ENCODE measurements at regions not wholly inside any gene's neighbourhood (a gene's known extent, or its start where the extent isn't known, plus 50 kb on each side); places are given as distances from the start of the nearest gene placed in this dataset.

- no peaks in the 10 kb centered on the region for H3K4me1 ChIP-seq
- no peaks in the 10 kb centered on the region for H3K27me3 ChIP-seq
- DNase-seq = no peak
- intact Hi-C loops (cut with DNase I) = no loop called here
- no peaks in the 10 kb centered on the region for H3K36me3 ChIP-seq
- no peak overlapping the region for H3K27ac ChIP-seq
- no peaks in the 10 kb centered on the region for H3K9me3 ChIP-seq
- 81 to 96% methylated on average over 6 of the region's 6 CpGs for WGBS, 2 donors
- H3K4me3 ChIP-seq = no peak overlapping the region
- TF ChIP-seq CTCF (IDR thresholded peaks at IDR 0.05) = no peak
Measured at GRCh38 chr6:44731485-44732095, 344.1 kb downstream of the CDC5L start.

- H3K27me3 ChIP-seq = no peaks in the 10 kb centered on the region
- H3K36me3 ChIP-seq = no peaks in the 10 kb centered on the region
- no peak for DNase-seq
- no peaks in the 10 kb centered on the region for H3K9me3 ChIP-seq
- 90 to 95% methylated on average over 5 of the region's 5 CpGs for WGBS, 2 donors
- intact Hi-C loops (cut with DNase I) = no loop called here
- no peak overlapping the region for H3K27ac ChIP-seq
- H3K4me3 ChIP-seq = no peak overlapping the region
- H3K4me1 ChIP-seq = no peaks in the 10 kb centered on the region
- TF ChIP-seq POLR2A (IDR thresholded peaks at IDR 0.05) = no peak
- no peak for TF ChIP-seq CTCF (IDR thresholded peaks at IDR 0.05)
Measured at GRCh38 chr6:44732243-44732642, 344.7 kb downstream of the CDC5L start.

DNA sequence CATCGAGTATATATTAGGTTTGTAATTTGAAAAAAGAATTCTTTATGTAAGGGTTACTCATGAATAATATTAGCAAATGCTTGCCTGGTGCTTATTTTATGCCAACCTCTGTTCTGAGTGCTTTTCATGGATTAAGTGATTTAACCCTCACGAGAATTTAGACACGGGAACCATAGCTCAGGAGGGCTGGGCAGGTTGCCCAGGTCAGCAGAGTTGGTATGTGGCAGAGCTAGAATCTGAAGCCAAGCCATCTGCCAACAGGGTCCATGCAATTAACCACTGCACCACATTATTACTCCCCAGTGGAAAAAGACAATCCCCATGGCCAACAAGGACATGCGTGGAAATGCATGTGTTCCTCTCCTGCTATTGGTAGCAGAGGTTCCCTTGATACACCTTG is 345.6 kb downstream of the CDC5L start:
- TF ChIP-seq CTCF (IDR thresholded peaks at IDR 0.05) (no peak), POLR2A (IDR thresholded peaks at IDR 0.05) (no peak)
- Histone ChIP-seq H3K27ac (no peak overlapping the region), H3K27me3 (no peaks in the 10 kb centered on the region), H3K4me3 (no peak overlapping the region), H3K36me3 (no peaks in the 10 kb centered on the region), H3K4me1 (peaks cover 0 to 3% (median 0%) of the 10 kb centered on the region in 3 donors), H3K9me3 (no peaks in the 10 kb centered on the region)
- WGBS, 2 donors = 41 to 66% methylated on average over 3 to 4 of the region's 4 CpGs
- no peak for DNase-seq
- intact Hi-C loops (cut with DNase I) = no loop called here

DNA sequence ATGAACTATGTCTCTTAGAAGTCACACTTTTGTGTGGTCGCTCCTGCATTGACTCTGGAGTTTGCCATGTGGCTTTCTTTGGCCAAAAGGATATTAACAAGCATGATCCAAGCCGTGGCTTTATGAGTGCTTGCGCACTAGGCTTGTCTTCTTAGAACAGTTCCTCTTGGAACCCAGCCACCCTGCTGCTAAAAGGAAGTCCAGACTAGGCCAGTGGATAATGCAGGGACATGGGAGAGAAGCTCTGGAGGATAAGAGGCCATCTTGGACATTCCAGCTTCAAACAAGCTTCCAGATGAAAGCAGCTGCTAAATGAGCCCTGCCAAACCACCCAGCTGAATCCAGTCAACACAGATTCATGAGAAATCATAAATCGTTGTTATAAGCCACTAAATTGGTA is 346.4 kb downstream of the CDC5L start:
- Histone ChIP-seq H3K27ac (no peak overlapping the region), H3K9me3 (no peaks in the 10 kb centered on the region), H3K4me1 (peaks cover 0 to 7% (median 0%) of the 10 kb centered on the region in 3 donors), H3K27me3 (no peaks in the 10 kb centered on the region), H3K36me3 (no peaks in the 10 kb centered on the region), H3K4me3 (no peak overlapping the region)
- intact Hi-C loops (cut with DNase I) = no loop called here
- no peak for TF ChIP-seq POLR2A (IDR thresholded peaks at IDR 0.05)
- no peak for TF ChIP-seq CTCF (IDR thresholded peaks at IDR 0.05)
- 59 to 60% methylated on average over 2 to 4 of the region's 4 CpGs for WGBS, 2 donors
- DNase-seq = no peak

DNA sequence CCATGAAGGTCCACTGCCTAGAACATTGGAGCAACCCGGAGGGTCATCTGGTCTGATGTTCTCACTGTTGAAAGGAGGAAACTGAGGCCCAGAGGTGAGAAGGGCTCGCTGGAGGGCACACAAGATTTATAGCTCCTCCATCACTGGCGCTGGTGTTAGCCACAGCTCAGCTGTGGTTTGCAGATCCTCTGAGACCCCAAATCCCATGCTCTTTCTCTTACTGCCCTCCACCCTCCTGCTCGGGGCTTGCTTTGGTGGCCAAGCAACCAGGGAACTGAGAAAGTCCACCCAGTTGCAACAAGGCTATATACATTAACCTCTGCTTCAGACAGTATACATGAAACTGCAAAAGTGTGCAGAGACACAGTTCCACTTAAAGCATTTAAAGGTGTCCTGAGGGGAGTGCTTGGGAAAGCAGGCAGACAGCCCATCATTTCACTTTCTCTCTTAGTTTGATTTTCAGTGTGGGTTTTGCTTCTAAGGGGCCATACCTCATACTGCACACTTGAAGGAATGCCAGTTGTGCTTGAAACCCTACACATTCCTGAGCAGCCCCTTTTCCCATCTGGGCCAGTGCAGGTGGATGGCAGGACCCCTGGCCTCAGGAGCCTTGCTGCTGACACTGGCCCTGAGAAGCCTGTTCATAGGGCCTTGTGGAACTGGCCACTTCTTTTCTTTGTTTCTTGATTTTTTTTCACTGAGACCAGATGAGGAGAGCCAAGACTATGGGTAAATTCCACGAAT is 347.6 kb downstream of the CDC5L start:
- DNase-seq = no peak
- no peaks in the 10 kb centered on the region for H3K36me3 ChIP-seq
- peaks cover 0 to 7% (median 0%) of the 10 kb centered on the region in 3 donors for H3K4me1 ChIP-seq
- H3K27me3 ChIP-seq = no peaks in the 10 kb centered on the region
- TF ChIP-seq CTCF (IDR thresholded peaks at IDR 0.05) (no peak), POLR2A (IDR thresholded peaks at IDR 0.05) (no peak)
- no peak overlapping the region for H3K4me3 ChIP-seq
- H3K27ac ChIP-seq = no peak overlapping the region
- intact Hi-C loops (cut with DNase I) = no loop called here
- WGBS, 2 donors = 89 to 90% methylated on average over 1 to 3 of the region's 5 CpGs
- no peaks in the 10 kb centered on the region for H3K9me3 ChIP-seq
